H9 (cell line): ENCODE measurements at regions not wholly inside any gene's neighbourhood (a gene's known extent, or its start where the extent isn't known, plus 50 kb on each side); places are given as distances from the start of the nearest gene placed in this dataset.

Source experiments
- DNase-seq: peaks from one replicate; pipeline ENCODE4 v3.0.0-alpha.2; 2017
- H2AFZ ChIP-seq: one replicate; pipeline ENCODE4 v1.6.1; 2013; ENCODE audit warnings: mild to moderate bottlenecking, low read length, control low read depth, moderate library complexity
- H2AK5ac ChIP-seq: 2 replicates; pipeline ENCODE4 v1.6.1; 2013; ENCODE audit warnings: low read length, control low read depth, mixed read lengths; ENCODE audit not compliant: insufficient read length
- H2BK120ac ChIP-seq: one replicate; pipeline ENCODE4 v1.6.1; 2013; ENCODE audit warnings: low read depth, mild to moderate bottlenecking, low read length, control low read depth, inconsistent platforms; ENCODE audit not compliant: poor library complexity, severe bottlenecking
- H2BK12ac ChIP-seq: 2 replicates; pipeline ENCODE4 v1.6.1; 2013; ENCODE audit warnings: low read length, control low read depth, mixed read lengths, low read depth; ENCODE audit not compliant: insufficient read length
- H2BK15ac ChIP-seq: 2 replicates; pipeline ENCODE4 v1.6.1; 2013; ENCODE audit warnings: low read depth, low read length, control low read depth
- H2BK20ac ChIP-seq: one replicate; pipeline ENCODE4 v1.6.1; 2013; ENCODE audit warnings: low read depth, mild to moderate bottlenecking, low read length, control low read depth, inconsistent platforms; ENCODE audit not compliant: poor library complexity, severe bottlenecking
- H2BK5ac ChIP-seq: 2 replicates; pipeline ENCODE4 v1.6.1; 2013; ENCODE audit warnings: low read length, control low read depth, mixed read lengths; ENCODE audit not compliant: insufficient read length
- H3K14ac ChIP-seq: 2 replicates; pipeline ENCODE4 v1.6.1; 2013; ENCODE audit warnings: low read length, control low read depth; ENCODE audit not compliant: insufficient read depth
- H3K18ac ChIP-seq: 2 replicates; pipeline ENCODE4 v1.6.1; 2013; ENCODE audit warnings: low read depth, mild to moderate bottlenecking, mixed read lengths, low read length, control low read depth; ENCODE audit not compliant: insufficient read length
- H3K23ac ChIP-seq: 2 replicates; pipeline ENCODE4 v1.6.1; 2013; ENCODE audit warnings: low read length, control low read depth, mixed read lengths, low read depth; ENCODE audit not compliant: insufficient read length
- H3K23me2 ChIP-seq: 2 replicates; pipeline ENCODE4 v1.6.1; 2013; ENCODE audit warnings: low read depth, mild to moderate bottlenecking, mixed read lengths, low read length, control low read depth; ENCODE audit not compliant: insufficient read length, poor library complexity, severe bottlenecking
- H3K27ac ChIP-seq: 2 replicates; pipeline ENCODE4 v1.5.1; 2013; ENCODE audit warnings: low read length, control low read depth, mixed read lengths, low read depth; ENCODE audit not compliant: insufficient read length
- H3K27me3 ChIP-seq: 2 replicates; pipeline ENCODE4 v1.6.1; 2013; ENCODE audit warnings: low read length, control low read depth, inconsistent platforms; ENCODE audit not compliant: insufficient read depth
- H3K4ac ChIP-seq: 2 replicates; pipeline ENCODE4 v1.6.1; 2013; ENCODE audit warnings: low read depth, mild to moderate bottlenecking, control low read depth, inconsistent platforms, low read length, moderate library complexity
- H3K4me1 ChIP-seq: 2 replicates; pipeline ENCODE4 v1.6.1; 2013; ENCODE audit warnings: low read length, control low read depth, inconsistent platforms; ENCODE audit not compliant: insufficient read depth
- H3K4me2 ChIP-seq: 2 replicates; pipeline ENCODE4 v1.6.1; 2013; ENCODE audit warnings: low read length, control low read depth, mixed read lengths; ENCODE audit not compliant: insufficient read length, insufficient read depth
- H3K56ac ChIP-seq: 2 replicates; pipeline ENCODE4 v1.6.1; 2013; ENCODE audit warnings: low read depth, mild to moderate bottlenecking, mixed read lengths, low read length, control low read depth; ENCODE audit not compliant: insufficient read length
- H3K79me1 ChIP-seq: 2 replicates; pipeline ENCODE4 v1.6.1; 2013; ENCODE audit warnings: low read depth, mild to moderate bottlenecking, moderate library complexity, low read length, control low read depth, inconsistent platforms; ENCODE audit not compliant: insufficient read depth, poor library complexity, severe bottlenecking
- H3K79me2 ChIP-seq: 2 replicates; pipeline ENCODE4 v1.6.1; 2013; ENCODE audit warnings: low read length, control low read depth, inconsistent platforms; ENCODE audit not compliant: insufficient read depth
- H3K9ac ChIP-seq: 2 replicates; pipeline ENCODE4 v1.6.1; 2013; ENCODE audit warnings: low read length, control low read depth, mixed read lengths; ENCODE audit not compliant: insufficient read length; ENCODE audit errors: extremely low read depth
- H3K9me3 ChIP-seq: one replicate; pipeline ENCODE4 v1.6.1; 2013; ENCODE audit warnings: low read depth, low read length, inconsistent platforms; ENCODE audit not compliant: control insufficient read depth
- H3T11ph ChIP-seq: one replicate; pipeline ENCODE4 v1.6.1; 2013; ENCODE audit warnings: mild to moderate bottlenecking, low read length, control low read depth, inconsistent platforms
- H4K20me1 ChIP-seq: one replicate; pipeline ENCODE4 v1.6.1; 2013; ENCODE audit not compliant: control insufficient read depth, insufficient read length, insufficient read depth
- H4K5ac ChIP-seq: 2 replicates; pipeline ENCODE4 v1.6.1; 2013; ENCODE audit warnings: low read depth, mild to moderate bottlenecking, mixed read lengths, low read length, control low read depth; ENCODE audit not compliant: insufficient read length
- H4K8ac ChIP-seq: replicated peaks from 2 replicates; pipeline ENCODE4 v1.6.1; 2013; ENCODE audit warnings: low read length, control low read depth, mixed read lengths, low read depth; ENCODE audit not compliant: insufficient read length
- H4K91ac ChIP-seq: 2 replicates; pipeline ENCODE4 v1.6.1; 2013; ENCODE audit warnings: low read depth, mild to moderate bottlenecking, moderate library complexity, mixed read lengths, low read length, control low read depth; ENCODE audit not compliant: insufficient read length
- H3K27ac Mint-ChIP-seq, 3 experiments: 2 replicates in 2 of 3; 3 replicates in 1 of 3; pipeline ENCODE4 v1.8.0; 2020 to 2021; ENCODE audit warnings: mixed read lengths in 3 of 3, mild to moderate bottlenecking in 1 of 3, moderate library complexity in 1 of 3
- H3K27me3 Mint-ChIP-seq: 2 replicates; pipeline ENCODE4 v1.8.0; 2021; ENCODE audit warnings: low read depth, mild to moderate bottlenecking, moderate library complexity, mixed read lengths
- H3K36me3 Mint-ChIP-seq, 3 experiments: 2 replicates in 2 of 3; 3 replicates in 1 of 3; pipeline ENCODE4 v1.8.0; 2020 to 2021; ENCODE audit warnings: low read depth in 3 of 3, mixed read lengths in 3 of 3; ENCODE audit not compliant: insufficient read depth in 1 of 3
- H3K4me1 Mint-ChIP-seq, 2 experiments: 2 replicates each; pipeline ENCODE4 v1.8.0; 2020; ENCODE audit warnings: mixed read lengths in 2 of 2
- H3K4me3 Mint-ChIP-seq, 2 experiments: 2 replicates in 1 of 2; 3 replicates in 1 of 2; pipeline ENCODE4 v1.8.0; 2020 to 2021; ENCODE audit warnings: mild to moderate bottlenecking in 2 of 2, mixed read lengths in 2 of 2, moderate library complexity in 1 of 2
- H3K9me3 Mint-ChIP-seq, 2 experiments: 2 replicates in 1 of 2; 3 replicates in 1 of 2; pipeline ENCODE4 v1.8.0; 2020; ENCODE audit warnings: mild to moderate bottlenecking in 2 of 2, mixed read lengths in 2 of 2, moderate library complexity in 1 of 2
- CTCF ChIP-seq: fragments of 200-600 bp; sonication (generic); conservative IDR thresholded peaks from 3 replicates; pipeline ENCODE4 v1.8.0; 2021; ENCODE audit warnings: antibody characterized with exemption, mild to moderate bottlenecking
- WGBS: extraction: QIAGEN DNeasy Blood & Tissue Kit; methylation state at CpG from one replicate; pipeline ENCODE4 v1.1.7; 2013; ENCODE audit warnings: missing lambda C conversion rate, low lambda C conversion rate, mixed read lengths; ENCODE audit not compliant: insufficient read length; ENCODE audit errors: extremely low coverage; 5-methylcytosine and 5-hydroxymethylcytosine counted together

- Histone ChIP-seq H2AFZ (no peak overlapping the region), H4K20me1 (no peaks in the 10 kb centered on the region), H3K18ac (no peak overlapping the region), H2BK12ac (no peak overlapping the region), H3K23me2 (peaks cover 3% of the 10 kb centered on the region), H3K9ac (no peak overlapping the region), H2AK5ac (no peak overlapping the region), H3K79me1 (no peaks in the 10 kb centered on the region), H3K56ac (no peak overlapping the region), H3K4me1 (no peaks in the 10 kb centered on the region), H4K5ac (no peak overlapping the region), H2BK120ac (no peak overlapping the region), H3K4me2 (no peak overlapping the region), H3K9me3 (no peaks in the 10 kb centered on the region), H3K14ac (no peak overlapping the region), H3K27ac (no peak overlapping the region), H3K23ac (no peak overlapping the region), H3K27me3 (no peaks in the 10 kb centered on the region), H2BK15ac (no peak overlapping the region), H4K8ac (no peak overlapping the region), H3T11ph (no peak overlapping the region), H4K91ac (no peak overlapping the region), H3K4ac (no peak overlapping the region), H3K79me2 (no peaks in the 10 kb centered on the region), H2BK5ac (no peak overlapping the region), H2BK20ac (no peak overlapping the region)
- no peak for TF ChIP-seq CTCF
- Mint-ChIP-seq H3K4me3 (no peak overlapping the region), H3K36me3 (no peaks in the 10 kb centered on the region; a peak in 1 of 7 replicates), H3K27me3 (no peaks in the 10 kb centered on the region), H3K9me3 (no peaks in the 10 kb centered on the region), H3K27ac (no peak overlapping the region), H3K4me1 (peaks cover 7% of the 10 kb centered on the region in 2 experiments)
- no peak for DNase-seq
- WGBS: no CpG with 5 or more reads among the region's 33 CpGs
These were observed 92.9 kb downstream of the HAPSTR1 start for GRCh38 chr16:9184354-9184690.
